ENCODE measurements at regions not wholly inside any gene's neighbourhood (a gene's known extent, or its start where the extent isn't known, plus 50 kb on each side); places are given as distances from the start of the nearest gene placed in this dataset.

GRCh38 chr16:26316683-26317464 lies 625.1 kb downstream of the HS3ST4 start:
- POLR2A ChIA-PET, result no interaction called here
- Histone ChIP-seq H3K4me2 (ENCODE audit: insufficient read depth, low read length) (no peak overlapping the region), H3K4me1 (replicated peaks in 1 of 2; ENCODE audit: control insufficient read depth in 2 of 2, insufficient read depth in 2 of 2, low read length in 2 of 2) (no peaks in the 10 kb centered on the region), H3K36me3 (ENCODE audit: control insufficient read depth, insufficient read depth, low read length) (no peaks in the 10 kb centered on the region), H3K9me3 (replicated peaks; ENCODE audit: control insufficient read depth, insufficient read depth, low read depth, low read length) (no peaks in the 10 kb centered on the region), H3K27ac (ENCODE audit: extremely low read depth, low read depth, low read length) (no peak overlapping the region), H4K20me1 (replicated peaks; ENCODE audit: control insufficient read depth, insufficient read depth, low read length) (no peaks in the 10 kb centered on the region), H3K9ac (ENCODE audit: insufficient read depth in 1 of 2, low read depth in 2 of 2, low read length in 2 of 2) (no peak overlapping the region), H3K79me2 (ENCODE audit: control insufficient read depth, insufficient read depth, low read length) (no peaks in the 10 kb centered on the region), H3K27me3 (ENCODE audit: control insufficient read depth in 2 of 2, insufficient read depth in 2 of 2, low read length in 2 of 2) (no peaks in the 10 kb centered on the region), H3K9me1 (ENCODE audit: control insufficient read depth, insufficient read depth, low read length) (no peaks in the 10 kb centered on the region), H2AFZ (ENCODE audit: low read depth, low read length) (no peak overlapping the region), H3K4me3 (no peak overlapping the region)
- intact Hi-C loops (cut with micrococcal nuclease), result no loop called here
- ATAC-seq (no peak), FAIRE-seq (no peak), DNase-seq (ENCODE audit: extremely low read depth in 1 of 4, low spot score in 3 of 4) (peak in 1 of 4 experiments; percentile 18)
- WGBS (ENCODE audit: insufficient coverage, low coverage, missing lambda C conversion rate), result under 1% methylated on average over 12 of the region's 12 CpGs
- BruUV-seq (replicated peaks), result no TSS peak
- in situ Hi-C loops (cut with MboI), result no loop called here
- CTCF ChIA-PET (ENCODE audit: low intra/inter-chr PET ratio), result no interaction called here
- TF ChIP-seq SRSF9 (IDR thresholded peaks at IDR 0.05; ENCODE audit: borderline replicate concordance, low read depth, low read length) (no peak), YY1 (IDR thresholded peaks at IDR 0.05; ENCODE audit: borderline replicate concordance in 1 of 3, control insufficient read depth in 1 of 3, extremely low read depth in 1 of 3, insufficient read depth in 3 of 3, insufficient read length in 1 of 3, insufficient replicate concordance in 2 of 3, low read depth in 1 of 3, low read length in 2 of 3) (no peak), POLR3G (IDR thresholded peaks at IDR 0.05; ENCODE audit: extremely low read depth, insufficient read length, insufficient replicate concordance) (no peak), SETDB1 (IDR thresholded peaks at IDR 0.05; ENCODE audit: low read length) (no peak), TCF3 (CRISPR knock-in tag; IDR thresholded peaks at IDR 0.05) (no peak), REST (IDR thresholded peaks at IDR 0.05; ENCODE audit: borderline replicate concordance) (peak; percentile 94), REST (CRISPR knock-in tag; IDR thresholded peaks at IDR 0.05; ENCODE audit: low read depth) (peak; percentile 60; the same call in 1 of the 2 replicates), POLR2H (tag; IDR thresholded peaks at IDR 0.05; ENCODE audit: low read depth) (no peak), MIER1 (IDR thresholded peaks at IDR 0.05; ENCODE audit: low read depth) (0 out of 2 replicates have a peak, but pooled peaks have one; percentile 66), ARNT (IDR thresholded peaks at IDR 0.05) (no peak), TCFL5 (CRISPR knock-in tag; conservative IDR thresholded peaks at IDR 0.05) (no peak), KLF6 (CRISPR knock-in tag; IDR thresholded peaks at IDR 0.05; ENCODE audit: borderline replicate concordance) (no peak), TEAD2 (tag; IDR thresholded peaks at IDR 0.05) (no peak), ZNF561 (CRISPR knock-in tag; conservative IDR thresholded peaks at IDR 0.05) (no peak), EHMT2 (IDR thresholded peaks at IDR 0.05) (peak; percentile 82), ZNF3 (CRISPR knock-in tag; IDR thresholded peaks at IDR 0.05) (no peak)
